ENCODE measurements at regions not wholly inside any gene's neighbourhood (a gene's known extent, or its start where the extent isn't known, plus 50 kb on each side); places are given as distances from the start of the nearest gene placed in this dataset.

- H3K4me3 Mint-ChIP-seq: no peak overlapping the region
- no peak overlapping the region for H3K4me3 ChIP-seq (ENCODE audit: low read length)
- no peak overlapping the region for H3K27ac Mint-ChIP-seq
- H3K9me3 ChIP-seq (ENCODE audit: low read length): no peaks in the 10 kb centered on the region
- no peak for DNase-seq
- no peaks in the 10 kb centered on the region for H3K4me1 ChIP-seq (ENCODE audit: insufficient read depth, low read length)
- H3K27me3 Mint-ChIP-seq: peaks cover 0 to 2% of the 10 kb centered on the region in 2 donors
- no peak overlapping the region for H3K27ac ChIP-seq (ENCODE audit: low read depth, low read length)
- no peaks in the 10 kb centered on the region for H3K4me1 Mint-ChIP-seq
- POLR2A ChIA-PET: no interaction called here
- no peaks in the 10 kb centered on the region for H3K9me3 Mint-ChIP-seq
- no peaks in the 10 kb centered on the region for H3K27me3 ChIP-seq (ENCODE audit: insufficient read depth, low read length, poor library complexity, severe bottlenecking)
- no peaks in the 10 kb centered on the region for H3K36me3 Mint-ChIP-seq
- CTCF ChIA-PET: no interaction called here
- no peaks in the 10 kb centered on the region for H3K36me3 ChIP-seq (ENCODE audit: insufficient read depth, low read length)
Measured at GRCh38 chr21:16071092-16071491, 341.3 kb downstream of the USP25 start.

DNA sequence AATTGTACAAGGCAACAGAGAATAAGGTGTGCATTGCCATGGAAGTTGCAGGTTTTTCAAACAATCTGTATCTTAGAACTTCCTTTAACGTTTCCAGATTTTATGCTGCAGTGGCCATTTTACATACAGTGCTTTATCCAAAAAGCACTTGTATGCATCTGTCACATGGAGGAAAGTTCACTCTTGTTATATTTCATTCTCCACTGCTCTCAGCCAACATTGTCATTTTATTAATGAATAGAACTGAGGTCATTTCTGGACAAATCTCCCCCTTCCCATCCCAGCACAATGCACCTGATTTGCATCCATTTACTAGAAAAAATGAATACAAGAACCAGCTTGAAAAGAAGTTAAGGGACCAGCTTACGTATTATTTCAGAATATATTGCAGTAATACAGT is 342.0 kb downstream of the USP25 start:
- no peaks in the 10 kb centered on the region for H3K9me3 Mint-ChIP-seq
- Histone ChIP-seq H3K4me1 (ENCODE audit: insufficient read depth, low read length) (no peaks in the 10 kb centered on the region), H3K4me3 (ENCODE audit: low read length) (no peak overlapping the region), H3K36me3 (ENCODE audit: insufficient read depth, low read length) (no peaks in the 10 kb centered on the region), H3K9me3 (ENCODE audit: low read length) (no peaks in the 10 kb centered on the region), H3K27ac (ENCODE audit: low read depth, low read length) (no peak overlapping the region), H3K27me3 (ENCODE audit: insufficient read depth, low read length, poor library complexity, severe bottlenecking) (no peaks in the 10 kb centered on the region)
- no peaks in the 10 kb centered on the region for H3K4me1 Mint-ChIP-seq
- no peak for DNase-seq
- ChIA-PET CTCF (no interaction called here), POLR2A (no interaction called here)
- no peaks in the 10 kb centered on the region for H3K36me3 Mint-ChIP-seq
- H3K27ac Mint-ChIP-seq: no peak overlapping the region
- H3K27me3 Mint-ChIP-seq: peaks cover 0 to 2% of the 10 kb centered on the region in 2 donors
- H3K4me3 Mint-ChIP-seq: no peak overlapping the region

DNA sequence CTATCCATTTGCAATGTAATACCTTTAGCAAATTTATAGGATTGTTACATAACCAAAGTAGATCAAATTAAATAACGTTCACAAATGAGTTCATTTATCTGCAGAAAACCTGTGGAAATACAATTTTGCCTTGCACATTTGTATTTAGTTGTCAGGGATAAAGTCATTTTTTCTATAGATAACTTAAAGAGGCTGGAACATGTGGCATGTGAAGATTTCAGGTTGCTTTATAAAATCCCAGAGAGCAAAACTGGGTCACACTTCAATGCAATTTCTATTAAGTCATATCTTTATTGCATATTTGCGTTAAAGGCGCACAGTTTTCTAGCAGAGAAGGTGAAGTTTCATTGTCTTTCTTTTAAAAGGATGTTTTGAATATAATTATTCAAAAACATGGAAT is 342.4 kb downstream of the USP25 start:
- H3K4me1 ChIP-seq (ENCODE audit: insufficient read depth, low read length): no peaks in the 10 kb centered on the region
- no peaks in the 10 kb centered on the region for H3K27me3 ChIP-seq (ENCODE audit: insufficient read depth, low read length, poor library complexity, severe bottlenecking)
- no peak for DNase-seq
- ChIA-PET POLR2A (no interaction called here), CTCF (no interaction called here)
- no peak overlapping the region for H3K27ac ChIP-seq (ENCODE audit: low read depth, low read length)
- Mint-ChIP-seq H3K4me1 (no peaks in the 10 kb centered on the region), H3K36me3 (no peaks in the 10 kb centered on the region), H3K27me3 (peaks cover 0 to 2% of the 10 kb centered on the region in 2 donors), H3K27ac (no peak overlapping the region), H3K4me3 (no peak overlapping the region), H3K9me3 (no peaks in the 10 kb centered on the region)
- no peaks in the 10 kb centered on the region for H3K9me3 ChIP-seq (ENCODE audit: low read length)
- H3K36me3 ChIP-seq (ENCODE audit: insufficient read depth, low read length): no peaks in the 10 kb centered on the region
- no peak overlapping the region for H3K4me3 ChIP-seq (ENCODE audit: low read length)

DNA sequence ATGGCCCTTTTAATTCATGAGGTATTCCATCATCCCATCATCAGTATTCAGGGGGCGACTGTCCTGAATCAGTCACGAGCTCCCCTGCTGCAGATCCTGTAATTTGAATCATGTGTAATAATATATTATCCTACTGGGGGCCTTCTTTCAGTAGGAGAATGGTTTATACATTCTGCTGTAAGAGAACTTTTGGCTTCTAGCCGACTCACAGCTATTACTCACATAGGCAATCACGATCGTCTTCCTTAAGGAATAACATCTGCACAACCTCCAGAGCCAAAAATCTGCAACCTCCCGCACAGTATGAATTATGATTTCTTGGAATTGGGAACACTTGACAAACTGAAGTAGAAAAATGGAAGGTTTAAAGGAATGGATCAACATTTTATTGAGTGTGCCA is 343.0 kb downstream of the USP25 start:
- no peaks in the 10 kb centered on the region for H3K9me3 Mint-ChIP-seq
- H3K4me3 ChIP-seq (ENCODE audit: low read length): no peak overlapping the region

DNA sequence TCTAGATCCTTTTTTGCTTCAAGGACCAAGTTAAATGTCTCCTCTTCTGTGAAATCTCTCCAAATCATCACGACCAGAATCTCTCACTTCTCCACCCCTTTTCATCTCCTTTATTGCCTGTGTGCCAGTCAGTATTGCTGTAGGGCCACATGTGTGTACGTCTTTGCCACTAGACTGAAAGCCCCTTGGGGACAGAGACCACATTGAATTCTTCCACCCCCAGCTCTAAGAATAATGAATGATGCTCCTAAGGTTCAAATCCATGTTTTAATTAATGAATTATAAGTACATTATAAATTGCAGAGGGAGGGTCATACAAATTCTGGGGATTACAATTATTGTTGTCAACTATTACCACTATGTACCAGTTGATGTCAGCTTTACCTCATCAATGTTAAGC is 343.8 kb downstream of the USP25 start:
- H3K36me3 ChIP-seq (ENCODE audit: insufficient read depth, low read length): no peaks in the 10 kb centered on the region
- no peaks in the 10 kb centered on the region for H3K36me3 Mint-ChIP-seq
- H3K27me3 ChIP-seq (ENCODE audit: insufficient read depth, low read length, poor library complexity, severe bottlenecking): no peaks in the 10 kb centered on the region
- ChIA-PET CTCF (no interaction called here), POLR2A (no interaction called here)
- H3K4me1 Mint-ChIP-seq: no peaks in the 10 kb centered on the region
- H3K4me3 ChIP-seq (ENCODE audit: low read length): no peak overlapping the region
- no peak overlapping the region for H3K27ac ChIP-seq (ENCODE audit: low read depth, low read length)
- H3K9me3 Mint-ChIP-seq: no peaks in the 10 kb centered on the region
- H3K9me3 ChIP-seq (ENCODE audit: low read length): no peaks in the 10 kb centered on the region
- H3K4me1 ChIP-seq (ENCODE audit: insufficient read depth, low read length): no peaks in the 10 kb centered on the region
- no peak overlapping the region for H3K27ac Mint-ChIP-seq
- no peak for DNase-seq
- H3K4me3 Mint-ChIP-seq: no peak overlapping the region
- peaks cover 0 to 2% of the 10 kb centered on the region in 2 donors for H3K27me3 Mint-ChIP-seq

More for the DNA sequence above, 343.0 kb downstream of the USP25 start:
- no peaks in the 10 kb centered on the region for H3K36me3 Mint-ChIP-seq
- no peak overlapping the region for H3K27ac Mint-ChIP-seq
- H3K4me1 Mint-ChIP-seq: no peaks in the 10 kb centered on the region
- H3K27me3 Mint-ChIP-seq: peaks cover 0 to 2% of the 10 kb centered on the region in 2 donors
- Histone ChIP-seq H3K4me1 (ENCODE audit: insufficient read depth, low read length) (no peaks in the 10 kb centered on the region), H3K9me3 (ENCODE audit: low read length) (no peaks in the 10 kb centered on the region), H3K36me3 (ENCODE audit: insufficient read depth, low read length) (no peaks in the 10 kb centered on the region), H3K27me3 (ENCODE audit: insufficient read depth, low read length, poor library complexity, severe bottlenecking) (no peaks in the 10 kb centered on the region), H3K27ac (ENCODE audit: low read depth, low read length) (no peak overlapping the region)
- H3K4me3 Mint-ChIP-seq: no peak overlapping the region
- ChIA-PET POLR2A (no interaction called here), CTCF (no interaction called here)
- no peak for DNase-seq

GRCh38 chr21:16074950-16075489 is 345.2 kb downstream of the USP25 start:
- ChIA-PET CTCF (no interaction called here), POLR2A (no interaction called here)
- Histone ChIP-seq H3K9me3 (ENCODE audit: low read length) (no peaks in the 10 kb centered on the region), H3K4me3 (ENCODE audit: low read length) (no peak overlapping the region), H3K36me3 (ENCODE audit: insufficient read depth, low read length) (no peaks in the 10 kb centered on the region), H3K4me1 (ENCODE audit: insufficient read depth, low read length) (no peaks in the 10 kb centered on the region), H3K27ac (ENCODE audit: low read depth, low read length) (no peak overlapping the region), H3K27me3 (ENCODE audit: insufficient read depth, low read length, poor library complexity, severe bottlenecking) (no peaks in the 10 kb centered on the region)
- Mint-ChIP-seq H3K9me3 (no peaks in the 10 kb centered on the region), H3K4me1 (no peaks in the 10 kb centered on the region), H3K27ac (no peak overlapping the region), H3K36me3 (no peaks in the 10 kb centered on the region), H3K4me3 (no peak overlapping the region), H3K27me3 (peaks cover 0 to 2% of the 10 kb centered on the region in 2 donors)
- DNase-seq: no peak

- no peaks in the 10 kb centered on the region for H3K27me3 ChIP-seq (ENCODE audit: insufficient read depth, low read length, poor library complexity, severe bottlenecking)
- Mint-ChIP-seq H3K4me1 (no peaks in the 10 kb centered on the region), H3K9me3 (no peaks in the 10 kb centered on the region), H3K36me3 (no peaks in the 10 kb centered on the region), H3K4me3 (no peak overlapping the region), H3K27me3 (peaks cover 0 to under 1% of the 10 kb centered on the region in 2 donors), H3K27ac (no peak overlapping the region)
- CTCF ChIA-PET: no interaction called here
- no peak overlapping the region for H3K27ac ChIP-seq (ENCODE audit: low read depth, low read length)
- no peak overlapping the region for H3K4me3 ChIP-seq (ENCODE audit: low read length)
- H3K4me1 ChIP-seq (ENCODE audit: insufficient read depth, low read length): no peaks in the 10 kb centered on the region
- no peaks in the 10 kb centered on the region for H3K9me3 ChIP-seq (ENCODE audit: low read length)
- H3K36me3 ChIP-seq (ENCODE audit: insufficient read depth, low read length): no peaks in the 10 kb centered on the region
- POLR2A ChIA-PET: no interaction called here
- DNase-seq: no peak
Measured at GRCh38 chr21:16075649-16076282, 346.0 kb downstream of the USP25 start.

DNA sequence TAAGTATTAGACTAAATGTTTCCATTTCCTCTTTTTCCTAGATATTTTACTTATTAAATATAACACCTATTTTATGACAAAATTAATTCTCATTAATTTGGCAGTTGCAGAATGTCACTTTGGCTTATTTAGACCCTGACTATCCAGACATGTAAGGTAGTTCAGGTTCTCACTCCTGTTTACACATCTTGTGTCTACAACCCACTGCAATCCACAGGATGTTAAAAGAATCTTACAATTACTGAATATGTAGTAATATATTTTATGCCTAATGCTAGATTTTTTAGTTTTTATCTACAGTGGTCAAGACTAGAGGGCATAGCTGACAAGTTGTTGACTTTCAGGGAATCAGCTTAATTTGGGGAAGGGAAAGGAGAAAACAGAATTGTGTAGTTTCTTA is 346.7 kb downstream of the USP25 start:
- no peaks in the 10 kb centered on the region for H3K9me3 ChIP-seq (ENCODE audit: low read length)
- no peak overlapping the region for H3K27ac ChIP-seq (ENCODE audit: low read depth, low read length)
- Mint-ChIP-seq H3K36me3 (no peaks in the 10 kb centered on the region), H3K27ac (no peak overlapping the region), H3K4me3 (no peak overlapping the region), H3K27me3 (peaks cover 0 to 1% of the 10 kb centered on the region in 2 donors), H3K9me3 (no peaks in the 10 kb centered on the region), H3K4me1 (no peaks in the 10 kb centered on the region)
- no peaks in the 10 kb centered on the region for H3K4me1 ChIP-seq (ENCODE audit: insufficient read depth, low read length)
- POLR2A ChIA-PET: no interaction called here
- no peak overlapping the region for H3K4me3 ChIP-seq (ENCODE audit: low read length)
- CTCF ChIA-PET: no interaction called here
- H3K36me3 ChIP-seq (ENCODE audit: insufficient read depth, low read length): no peaks in the 10 kb centered on the region
- no peaks in the 10 kb centered on the region for H3K27me3 ChIP-seq (ENCODE audit: insufficient read depth, low read length, poor library complexity, severe bottlenecking)
- no peak for DNase-seq

DNA sequence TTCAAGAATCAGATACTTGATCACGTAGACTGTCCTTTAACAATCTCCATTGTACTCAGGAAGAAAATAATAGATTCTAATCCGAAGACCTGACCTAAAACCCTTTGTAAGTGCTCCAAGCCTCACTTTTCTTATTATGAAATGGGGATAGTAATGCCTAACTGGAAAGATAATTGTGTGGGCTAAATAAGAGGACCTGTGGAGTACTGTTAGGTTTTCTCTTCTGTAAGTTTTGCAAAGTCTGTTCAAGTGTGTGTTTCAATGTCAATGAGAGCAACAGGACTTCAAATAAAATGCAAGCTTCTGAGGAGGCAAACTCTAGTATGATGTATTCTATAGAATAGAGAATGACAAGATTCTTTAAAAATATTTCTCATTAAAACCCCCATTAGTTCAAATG is 348.6 kb downstream of the USP25 start:
- Histone ChIP-seq H3K4me1 (ENCODE audit: insufficient read depth, low read length) (no peaks in the 10 kb centered on the region), H3K36me3 (ENCODE audit: insufficient read depth, low read length) (no peaks in the 10 kb centered on the region), H3K27ac (ENCODE audit: low read depth, low read length) (no peak overlapping the region), H3K4me3 (ENCODE audit: low read length) (no peak overlapping the region), H3K27me3 (ENCODE audit: insufficient read depth, low read length, poor library complexity, severe bottlenecking) (no peaks in the 10 kb centered on the region), H3K9me3 (ENCODE audit: low read length) (no peaks in the 10 kb centered on the region)
- CTCF ChIA-PET: no interaction called here
- POLR2A ChIA-PET: no interaction called here
- DNase-seq: no peak
- no peaks in the 10 kb centered on the region for H3K36me3 Mint-ChIP-seq
- no peak overlapping the region for H3K27ac Mint-ChIP-seq
- no peaks in the 10 kb centered on the region for H3K4me1 Mint-ChIP-seq
- H3K9me3 Mint-ChIP-seq: no peaks in the 10 kb centered on the region
- H3K27me3 Mint-ChIP-seq: peaks cover 0 to 2% of the 10 kb centered on the region in 2 donors
- H3K4me3 Mint-ChIP-seq: no peak overlapping the region

Measured in CD8-positive, alpha-beta memory T cell (primary cell).